Thymus (tissue), 11 donors: ENCODE measurements at regions not wholly inside any gene's neighbourhood (a gene's known extent, or its start where the extent isn't known, plus 50 kb on each side); places are given as distances from the start of the nearest gene placed in this dataset.
A peak's percentile ranks its signal among the peaks of the same experiment; 100 is the strongest.
"Not testable (repeated sequence)": the region's sequence is repeated elsewhere in the genome, so short reads cannot be mapped to it uniquely, and the experiment has no call there.

Experiments used
- DNase-seq, 9 donors: peaks; one replicate each; pipeline ENCODE4 v3.0.0-alpha.2; 2013; ENCODE audit warnings: low spot score in 9 of 9, low read depth in 6 of 9, missing footprints in 1 of 9
- H3K27ac ChIP-seq, 2 donors: one replicate each; pipeline ENCODE4 v1.5.1; 2013; ENCODE audit warnings: control low read depth in 1 of 2, low read depth in 1 of 2, low read length in 1 of 2, mild to moderate bottlenecking in 1 of 2, moderate library complexity in 1 of 2
- H3K27me3 ChIP-seq, 2 donors: one replicate each; pipeline ENCODE4 v1.5.1; 2013; ENCODE audit warnings: low read length in 1 of 2; ENCODE audit not compliant: control insufficient read depth in 2 of 2, insufficient read depth in 1 of 2
- H3K36me3 ChIP-seq, 2 donors: one replicate each; pipeline ENCODE4 v1.5.1; 2013; ENCODE audit warnings: low read length in 1 of 2, mild to moderate bottlenecking in 1 of 2, moderate library complexity in 1 of 2; ENCODE audit not compliant: control insufficient read depth in 2 of 2, insufficient read depth in 2 of 2
- H3K4me1 ChIP-seq, 2 donors: one replicate each; pipeline ENCODE4 v1.5.1; 2013; ENCODE audit warnings: low read length in 2 of 2; ENCODE audit not compliant: control insufficient read depth in 2 of 2, insufficient read depth in 2 of 2
- H3K4me3 ChIP-seq, 2 donors: one replicate each; pipeline ENCODE4 v1.5.1; 2013; ENCODE audit warnings: low read length in 2 of 2, control low read depth in 1 of 2, mild to moderate bottlenecking in 1 of 2
- H3K9me3 ChIP-seq, 2 donors: one replicate each; pipeline ENCODE4 v1.5.1; 2013; ENCODE audit warnings: low read length in 1 of 2, mild to moderate bottlenecking in 1 of 2; ENCODE audit not compliant: control insufficient read depth in 2 of 2, insufficient read depth in 1 of 2
- WGBS: extraction: QIAGEN DNeasy Blood & Tissue Kit; methylation state at CpG from one replicate; pipeline ENCODE4 v1.1.7; 2013; 5-methylcytosine and 5-hydroxymethylcytosine counted together
- donor health status: healthy.

DNA sequence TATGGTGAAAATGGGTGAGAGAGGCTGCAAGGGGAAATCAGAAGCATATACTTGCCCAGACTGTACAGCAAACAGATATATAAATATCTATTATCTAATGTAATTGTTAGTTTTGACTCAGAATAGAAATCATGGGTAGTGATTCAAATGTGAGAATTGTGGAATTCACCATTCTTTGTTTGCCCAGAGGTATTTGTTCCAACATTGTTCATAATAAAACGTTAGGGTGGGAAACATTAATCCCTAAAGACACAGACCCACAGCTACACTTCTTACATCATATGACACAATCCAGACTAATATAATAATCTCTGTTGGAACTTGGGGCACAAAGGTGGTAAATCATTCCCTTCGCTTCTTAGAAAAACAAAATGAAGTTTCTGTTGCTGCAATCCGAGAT lies 646.5 kb upstream of the SLITRK6 start:
- 83% methylated on average over 3 of the region's 3 CpGs for WGBS
- no peak overlapping the region for H3K27ac ChIP-seq

DNA sequence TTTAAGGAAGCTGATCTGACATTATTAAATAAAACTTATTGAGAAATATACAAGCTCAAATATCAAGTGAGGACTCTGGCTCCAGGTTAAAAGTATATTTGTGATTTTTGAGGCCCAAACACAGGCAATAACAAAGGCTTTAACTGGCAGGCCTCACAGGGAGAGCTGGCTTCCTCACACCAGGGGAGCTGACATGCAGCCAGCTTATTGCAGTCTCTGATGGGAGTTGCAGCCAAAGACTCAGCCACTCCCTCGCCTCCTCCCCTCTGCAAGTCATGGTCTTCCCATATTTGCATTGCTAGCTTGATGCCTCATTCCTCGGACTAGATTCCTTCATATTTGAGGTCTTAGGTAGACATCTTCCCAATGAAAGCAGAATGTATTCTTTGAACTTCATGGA lies 647.1 kb upstream of the SLITRK6 start:
- H3K9me3 ChIP-seq: no peaks in the 10 kb centered on the region
- H3K36me3 ChIP-seq: no peaks in the 10 kb centered on the region
- H3K27ac ChIP-seq: no peak overlapping the region
- no peaks in the 10 kb centered on the region for H3K4me1 ChIP-seq
- H3K27me3 ChIP-seq: no peaks in the 10 kb centered on the region
- WGBS: 79% methylated on average over 2 of the region's 2 CpGs
- no peak overlapping the region for H3K4me3 ChIP-seq
- DNase-seq: peak in 1 of 9 donors; percentile 3

More for the DNA sequence above, 646.5 kb upstream of the SLITRK6 start:
- Histone ChIP-seq H3K4me3 (no peak overlapping the region), H3K27me3 (no peaks in the 10 kb centered on the region), H3K9me3 (no peaks in the 10 kb centered on the region), H3K4me1 (no peaks in the 10 kb centered on the region), H3K36me3 (no peaks in the 10 kb centered on the region)
- DNase-seq: no peak

DNA sequence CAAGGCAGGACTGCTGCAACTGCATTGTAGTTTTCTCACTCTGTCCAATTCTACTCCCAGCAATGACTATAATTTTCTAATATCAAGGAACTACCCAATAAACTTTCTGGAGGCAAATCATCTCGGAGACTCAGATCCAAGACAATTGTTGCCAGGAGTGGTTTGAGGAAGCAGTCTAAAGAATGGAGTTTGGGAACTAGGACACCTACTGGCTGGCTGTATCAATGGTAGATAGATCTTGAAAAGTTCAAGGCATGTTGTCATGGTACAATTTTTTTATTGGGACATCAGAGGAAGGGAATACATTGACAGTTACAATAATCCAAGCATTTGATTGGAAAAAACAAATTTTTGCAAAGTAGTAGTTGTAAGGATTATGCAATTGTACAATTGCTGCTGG lies 648.3 kb upstream of the SLITRK6 start:
- no peaks in the 10 kb centered on the region for H3K9me3 ChIP-seq
- 91% methylated on average over 1 of the region's 1 CpG for WGBS
- no peak overlapping the region for H3K27ac ChIP-seq
- H3K36me3 ChIP-seq: no peaks in the 10 kb centered on the region
- DNase-seq: no peak
- H3K27me3 ChIP-seq: no peaks in the 10 kb centered on the region
- no peak overlapping the region for H3K4me3 ChIP-seq
- no peaks in the 10 kb centered on the region for H3K4me1 ChIP-seq

DNA sequence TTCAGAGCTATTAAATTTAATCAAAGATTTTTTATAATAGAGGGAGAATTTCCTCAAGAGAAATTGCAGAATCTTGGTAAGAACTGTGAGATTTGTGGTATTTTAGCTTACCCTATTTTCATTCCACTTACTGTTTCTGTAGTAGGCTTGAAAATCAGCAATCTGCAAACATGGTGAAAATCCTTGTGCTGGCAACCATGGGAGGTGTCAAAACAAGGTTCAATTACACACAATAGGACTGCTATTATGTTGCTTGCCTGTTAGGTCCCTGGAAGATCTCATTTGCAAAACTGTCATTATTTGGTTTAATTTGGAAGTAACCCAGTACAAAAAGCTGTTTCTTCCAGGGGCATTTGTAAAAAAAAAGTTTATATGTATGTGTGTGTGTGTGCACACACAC lies 662.8 kb upstream of the SLITRK6 start:
- H3K4me1 ChIP-seq: no peaks in the 10 kb centered on the region
- DNase-seq: no peak

DNA sequence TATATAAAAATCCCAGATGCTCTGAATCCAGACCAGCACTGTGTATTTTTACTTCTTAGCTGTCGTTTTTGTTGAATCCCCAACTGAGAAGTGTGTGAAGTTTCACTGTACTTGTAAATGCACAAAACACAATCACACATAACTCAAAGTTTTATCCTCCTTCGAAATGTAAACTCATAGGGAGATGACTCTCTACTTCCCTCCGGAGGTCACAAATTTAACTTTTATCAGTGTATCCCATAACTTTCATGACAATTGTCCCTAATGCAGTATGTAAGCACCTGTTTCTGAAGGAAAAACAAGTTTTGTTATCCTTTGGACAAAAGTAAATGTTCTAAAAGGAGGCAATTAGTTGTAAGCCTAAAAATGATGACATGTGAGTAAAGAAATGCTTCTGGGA lies 665.0 kb upstream of the SLITRK6 start:
- Histone ChIP-seq H3K36me3 (no peaks in the 10 kb centered on the region), H3K27me3 (no peaks in the 10 kb centered on the region), H3K27ac (no peak overlapping the region), H3K4me1 (no peaks in the 10 kb centered on the region), H3K9me3 (no peaks in the 10 kb centered on the region), H3K4me3 (no peak overlapping the region)
- DNase-seq: no peak
- 79% methylated on average over 3 of the region's 3 CpGs for WGBS

More for the DNA sequence above, 662.8 kb upstream of the SLITRK6 start:
- Histone ChIP-seq H3K4me3 (no peak overlapping the region), H3K36me3 (no peaks in the 10 kb centered on the region), H3K27me3 (no peaks in the 10 kb centered on the region), H3K27ac (no peak overlapping the region), H3K9me3 (no peaks in the 10 kb centered on the region)

DNA sequence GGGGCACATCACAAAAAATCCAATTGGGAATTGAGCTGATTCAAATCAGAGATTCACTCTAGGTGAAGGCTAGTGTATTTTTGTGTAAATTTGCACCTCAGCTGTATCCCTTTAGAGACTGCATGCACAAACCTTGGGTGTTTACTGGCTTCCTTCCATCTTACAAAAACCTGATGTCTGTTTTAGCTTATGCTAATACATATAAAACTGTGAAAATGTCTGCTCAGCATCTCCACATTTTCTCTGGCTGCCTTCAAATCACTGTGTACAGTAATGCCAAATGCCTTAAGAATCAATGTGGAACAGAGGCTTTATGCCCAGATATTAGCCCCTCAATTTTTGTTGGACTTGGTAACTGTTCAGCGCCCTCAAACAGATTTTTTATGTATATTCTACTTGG lies 675.8 kb upstream of the SLITRK6 start:
- Histone ChIP-seq H3K36me3 (no peaks in the 10 kb centered on the region), H3K27me3 (no peaks in the 10 kb centered on the region), H3K27ac (no peak overlapping the region), H3K4me3 (no peak overlapping the region), H3K4me1 (no peaks in the 10 kb centered on the region), H3K9me3 (peaks cover 0 to 2% of the 10 kb centered on the region in 2 donors)
- 89% methylated on average over 1 of the region's 1 CpG for WGBS
- no peak for DNase-seq

DNA sequence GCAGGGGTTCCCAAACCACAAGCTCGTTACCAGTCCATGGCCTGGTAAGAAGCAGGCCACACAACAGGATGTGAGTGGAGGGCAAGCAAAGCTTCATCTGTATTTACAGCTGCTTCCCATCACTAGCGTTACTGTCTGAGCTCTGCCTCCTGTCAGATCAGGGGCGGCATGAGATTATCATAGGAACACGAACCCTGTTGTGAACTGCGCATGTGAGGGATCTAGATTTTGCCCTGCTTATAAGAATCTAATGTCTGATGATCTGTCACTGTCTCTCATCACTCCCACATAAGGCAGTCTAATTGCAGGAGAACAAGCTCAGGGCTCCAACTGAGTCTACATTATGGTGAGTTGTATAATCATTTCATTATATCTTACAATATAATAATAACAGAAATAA lies 677.4 kb upstream of the SLITRK6 start:
- WGBS: 94% methylated on average over 5 of the region's 5 CpGs

DNA sequence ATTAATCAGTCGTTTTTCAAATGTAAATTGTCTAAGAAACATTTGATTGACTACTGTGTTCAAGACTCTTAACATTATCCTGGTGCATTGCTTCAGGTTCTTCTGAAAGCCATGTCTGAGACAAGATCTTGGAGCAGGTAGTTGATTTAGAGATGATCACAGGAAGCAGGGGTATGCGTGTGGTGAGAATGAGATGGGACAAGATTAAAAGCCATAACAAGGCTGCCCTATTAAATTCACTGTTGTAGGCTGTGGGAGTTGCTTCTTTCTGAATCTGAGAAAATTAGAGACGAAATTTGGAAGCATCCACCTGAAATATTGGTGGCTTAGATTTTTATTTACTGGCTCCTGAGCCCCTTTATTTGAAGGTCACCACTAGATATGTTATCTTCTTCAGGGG lies 687.4 kb upstream of the SLITRK6 start:
- no peak overlapping the region for H3K4me3 ChIP-seq
- no peaks in the 10 kb centered on the region for H3K27me3 ChIP-seq
- no peaks in the 10 kb centered on the region for H3K9me3 ChIP-seq
- no peak for DNase-seq
- no peaks in the 10 kb centered on the region for H3K4me1 ChIP-seq
- 73% methylated on average over 3 of the region's 3 CpGs for WGBS
- H3K36me3 ChIP-seq: no peaks in the 10 kb centered on the region
- H3K27ac ChIP-seq: no peak overlapping the region

More for the DNA sequence above, 677.4 kb upstream of the SLITRK6 start:
- no peak overlapping the region for H3K4me3 ChIP-seq
- no peaks in the 10 kb centered on the region for H3K36me3 ChIP-seq
- H3K27ac ChIP-seq: no peak overlapping the region
- no peaks in the 10 kb centered on the region for H3K4me1 ChIP-seq
- H3K9me3 ChIP-seq: peaks cover 0 to 2% of the 10 kb centered on the region in 2 donors
- H3K27me3 ChIP-seq: no peaks in the 10 kb centered on the region
- no peak for DNase-seq

DNA sequence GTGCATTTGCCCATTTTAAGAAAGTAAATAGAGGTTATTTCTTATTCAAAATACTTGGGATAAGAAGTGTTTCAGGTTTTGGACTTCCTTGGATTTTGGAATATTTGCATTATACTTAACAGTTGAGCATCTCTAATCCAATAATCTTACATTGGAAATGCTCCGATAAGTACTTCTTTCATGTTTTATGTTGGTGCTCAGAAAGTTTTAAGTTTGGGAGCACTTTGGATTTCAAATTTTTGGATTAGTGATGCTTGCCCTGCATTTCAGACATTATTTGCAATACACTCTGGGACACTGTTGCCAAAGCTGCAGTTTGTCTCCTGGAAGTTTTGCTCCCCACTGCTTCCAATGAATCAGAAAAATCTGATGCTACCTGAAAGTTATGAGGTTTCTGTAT lies 691.9 kb upstream of the SLITRK6 start:
- Histone ChIP-seq H3K36me3 (no peaks in the 10 kb centered on the region), H3K9me3 (no peaks in the 10 kb centered on the region), H3K4me3 (no peak overlapping the region), H3K27ac (no peak overlapping the region), H3K27me3 (no peaks in the 10 kb centered on the region), H3K4me1 (no peaks in the 10 kb centered on the region)
- DNase-seq: no peak
- 97% methylated on average over 1 of the region's 1 CpG for WGBS

DNA sequence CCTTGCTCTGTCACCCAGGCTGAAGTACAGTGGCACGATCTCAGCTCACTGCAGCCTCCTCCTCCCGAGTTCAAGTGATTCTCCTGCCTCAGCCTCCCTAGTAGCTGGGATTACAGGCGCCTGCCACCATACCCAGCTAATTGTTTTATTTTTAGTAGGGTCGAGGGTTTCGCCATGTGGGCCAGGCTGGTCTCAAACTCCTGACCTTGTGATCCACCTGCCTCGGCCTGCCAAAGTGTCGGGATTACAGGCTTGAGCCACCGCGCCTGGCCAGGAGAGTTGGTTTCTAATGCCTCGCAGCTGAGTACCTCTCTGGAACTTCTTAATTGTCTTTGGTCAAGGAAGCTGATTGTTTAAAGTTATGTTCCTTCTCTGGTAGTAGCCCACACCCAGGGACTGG lies 702.7 kb upstream of the SLITRK6 start:
- not testable (repeated sequence) for H3K4me1 ChIP-seq, H3K4me3 ChIP-seq, DNase-seq, H3K27ac ChIP-seq, H3K27me3 ChIP-seq, H3K36me3 ChIP-seq, H3K9me3 ChIP-seq
- 95% methylated on average over 10 of the region's 10 CpGs for WGBS
